Endothelial cell (in vitro differentiated cells): ENCODE measurements at regions not wholly inside any gene's neighbourhood (a gene's known extent, or its start where the extent isn't known, plus 50 kb on each side); places are given as distances from the start of the nearest gene placed in this dataset.

Source experiments
- DNase-seq: peaks from one replicate; pipeline ENCODE4 v3.0.0; 2021; ENCODE audit warnings: low spot score
- H3K27ac Mint-ChIP-seq: one replicate; pipeline ENCODE4 v1.8.0; 2021; ENCODE audit warnings: mixed read lengths, inconsistent platforms; ENCODE audit not compliant: unreplicated experiment
- H3K27me3 Mint-ChIP-seq: one replicate; pipeline ENCODE4 v1.8.0; 2021; ENCODE audit warnings: mild to moderate bottlenecking, moderate library complexity, mixed read lengths, inconsistent platforms; ENCODE audit not compliant: unreplicated experiment
- H3K36me3 Mint-ChIP-seq: one replicate; pipeline ENCODE4 v1.8.0; 2021; ENCODE audit warnings: mild to moderate bottlenecking, low read depth, mixed read lengths, inconsistent platforms; ENCODE audit not compliant: unreplicated experiment
- H3K4me1 Mint-ChIP-seq: one replicate; pipeline ENCODE4 v1.8.0; 2021; ENCODE audit warnings: mild to moderate bottlenecking, mixed read lengths, inconsistent platforms; ENCODE audit not compliant: unreplicated experiment
- H3K4me3 Mint-ChIP-seq: one replicate; pipeline ENCODE4 v1.8.0; 2021; ENCODE audit warnings: mild to moderate bottlenecking, mixed read lengths, inconsistent platforms; ENCODE audit not compliant: unreplicated experiment
- H3K9me3 Mint-ChIP-seq: one replicate; pipeline ENCODE4 v1.8.0; 2021; ENCODE audit warnings: mixed read lengths, inconsistent platforms; ENCODE audit not compliant: unreplicated experiment
- TF ChIP-seq, protein P1 (sequence below): fragments of 200-600 bp; sonication (generic); IDR thresholded peaks from one replicate; pipeline ENCODE4 v1.5.0; 2021; ENCODE audit warnings: antibody characterized with exemption; ENCODE audit not compliant: unreplicated experiment

DNA sequence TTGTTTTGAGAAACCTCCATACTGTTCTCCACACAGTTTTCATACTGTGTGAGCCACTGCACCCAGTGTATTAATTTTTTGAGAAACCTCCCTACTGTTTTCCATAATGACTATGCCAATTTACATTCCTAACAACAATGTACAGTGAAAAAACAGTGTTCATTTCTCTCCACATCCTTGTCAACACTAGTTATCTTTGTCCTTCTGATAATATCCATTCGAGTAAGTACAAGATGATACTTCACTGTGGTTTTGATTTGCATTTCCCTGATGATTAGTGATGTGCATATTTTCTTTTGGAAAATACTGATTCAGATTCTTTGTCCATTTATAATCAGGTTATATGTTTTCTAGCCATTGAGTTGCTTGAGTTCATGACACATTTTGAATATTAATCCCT, 462.0 kb downstream of the CDH11 start:
- Mint-ChIP-seq H3K4me3 (no peak overlapping the region), H3K27me3 (no peaks in the 10 kb centered on the region), H3K36me3 (no peaks in the 10 kb centered on the region), H3K9me3 (no peaks in the 10 kb centered on the region), H3K4me1 (no peaks in the 10 kb centered on the region), H3K27ac (no peak overlapping the region)
- no peak for DNase-seq
- TF ChIP-seq, protein P1, sequence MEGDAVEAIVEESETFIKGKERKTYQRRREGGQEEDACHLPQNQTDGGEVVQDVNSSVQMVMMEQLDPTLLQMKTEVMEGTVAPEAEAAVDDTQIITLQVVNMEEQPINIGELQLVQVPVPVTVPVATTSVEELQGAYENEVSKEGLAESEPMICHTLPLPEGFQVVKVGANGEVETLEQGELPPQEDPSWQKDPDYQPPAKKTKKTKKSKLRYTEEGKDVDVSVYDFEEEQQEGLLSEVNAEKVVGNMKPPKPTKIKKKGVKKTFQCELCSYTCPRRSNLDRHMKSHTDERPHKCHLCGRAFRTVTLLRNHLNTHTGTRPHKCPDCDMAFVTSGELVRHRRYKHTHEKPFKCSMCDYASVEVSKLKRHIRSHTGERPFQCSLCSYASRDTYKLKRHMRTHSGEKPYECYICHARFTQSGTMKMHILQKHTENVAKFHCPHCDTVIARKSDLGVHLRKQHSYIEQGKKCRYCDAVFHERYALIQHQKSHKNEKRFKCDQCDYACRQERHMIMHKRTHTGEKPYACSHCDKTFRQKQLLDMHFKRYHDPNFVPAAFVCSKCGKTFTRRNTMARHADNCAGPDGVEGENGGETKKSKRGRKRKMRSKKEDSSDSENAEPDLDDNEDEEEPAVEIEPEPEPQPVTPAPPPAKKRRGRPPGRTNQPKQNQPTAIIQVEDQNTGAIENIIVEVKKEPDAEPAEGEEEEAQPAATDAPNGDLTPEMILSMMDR, result no peak

DNA sequence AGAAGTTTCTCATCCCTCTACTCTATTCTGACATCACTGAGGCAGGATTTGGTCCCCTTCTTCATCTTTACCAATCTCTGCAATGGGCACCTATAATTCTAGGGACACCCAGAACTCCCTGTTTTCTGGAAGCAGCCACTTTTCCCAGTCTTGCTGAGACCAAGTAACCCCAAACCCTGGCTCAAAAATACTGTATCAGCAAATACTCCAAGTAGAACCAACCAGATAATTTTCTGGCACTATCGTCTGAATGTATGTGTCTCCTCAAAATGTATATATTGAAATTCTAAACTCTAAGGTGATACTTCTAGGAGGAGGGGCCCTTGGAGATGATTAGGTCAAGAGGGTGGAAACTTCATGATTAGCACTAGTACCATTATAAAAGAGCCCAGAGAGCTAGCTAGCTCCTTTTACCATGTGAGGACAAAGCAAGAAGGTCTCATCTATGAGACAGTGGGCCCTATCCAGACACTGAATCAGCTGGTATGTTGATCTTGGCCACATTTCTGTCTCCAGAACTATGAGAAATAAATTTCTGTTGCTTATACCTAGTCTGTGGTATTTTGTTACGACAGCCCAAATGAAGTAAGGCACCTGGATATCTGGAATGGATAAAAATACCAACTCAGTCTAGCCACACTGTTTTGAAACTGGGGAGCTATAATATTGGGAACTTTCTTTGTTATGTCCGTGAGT, 464.4 kb downstream of the CDH11 start:
- no peaks in the 10 kb centered on the region for H3K9me3 Mint-ChIP-seq
- TF ChIP-seq, protein P1, result no peak
- no peak for DNase-seq
- no peak overlapping the region for H3K27ac Mint-ChIP-seq
- no peak overlapping the region for H3K4me3 Mint-ChIP-seq
- H3K36me3 Mint-ChIP-seq, result no peaks in the 10 kb centered on the region
- no peaks in the 10 kb centered on the region for H3K4me1 Mint-ChIP-seq
- H3K27me3 Mint-ChIP-seq, result no peaks in the 10 kb centered on the region

DNA sequence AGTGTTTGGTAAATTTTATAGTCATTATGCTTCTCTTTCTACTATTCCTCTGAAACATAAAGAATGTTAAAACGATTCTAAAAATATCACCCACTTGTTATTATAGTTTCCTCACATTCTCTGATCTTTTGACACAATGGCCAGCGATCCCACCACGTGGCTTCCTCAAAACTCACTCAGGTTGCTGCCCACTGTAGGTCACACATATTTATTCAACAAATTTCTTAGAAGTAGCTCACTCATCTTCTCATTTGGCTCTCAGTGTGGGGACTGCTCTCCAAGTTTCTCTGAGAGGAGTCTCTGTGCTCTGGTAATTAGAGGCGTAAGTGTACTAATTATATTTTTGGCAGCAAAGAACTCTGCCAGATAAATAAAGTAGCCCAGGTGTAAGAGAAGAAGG, 465.4 kb downstream of the CDH11 start:
- TF ChIP-seq, protein P1, result no peak
- H3K4me1 Mint-ChIP-seq, result no peaks in the 10 kb centered on the region
- no peak overlapping the region for H3K27ac Mint-ChIP-seq
- H3K4me3 Mint-ChIP-seq, result no peak overlapping the region
- DNase-seq, result no peak
- H3K9me3 Mint-ChIP-seq, result no peaks in the 10 kb centered on the region
- no peaks in the 10 kb centered on the region for H3K27me3 Mint-ChIP-seq
- no peaks in the 10 kb centered on the region for H3K36me3 Mint-ChIP-seq

DNA sequence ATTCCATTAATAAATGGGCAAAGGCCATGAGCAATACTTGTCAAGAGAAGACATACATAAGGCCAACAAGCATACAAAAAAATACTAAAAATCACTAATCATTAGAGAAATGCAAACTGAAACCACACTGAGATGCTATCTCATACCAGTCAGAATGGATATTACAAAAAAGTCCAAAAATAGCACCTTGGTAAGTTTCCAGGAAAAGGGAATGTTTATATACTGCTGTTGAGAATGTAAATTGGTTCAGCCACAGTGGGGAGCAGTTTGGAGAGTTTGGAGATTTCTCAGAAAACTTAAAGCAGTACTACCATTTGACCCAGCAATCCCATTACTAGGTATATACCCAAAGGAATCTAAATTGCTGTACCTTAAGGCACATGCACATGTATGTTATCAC, 467.7 kb downstream of the CDH11 start:
- no peaks in the 10 kb centered on the region for H3K4me1 Mint-ChIP-seq
- no peak for DNase-seq
- H3K36me3 Mint-ChIP-seq, result no peaks in the 10 kb centered on the region
- no peaks in the 10 kb centered on the region for H3K27me3 Mint-ChIP-seq
- H3K9me3 Mint-ChIP-seq, result no peaks in the 10 kb centered on the region
- no peak overlapping the region for H3K27ac Mint-ChIP-seq
- TF ChIP-seq, protein P1, result no peak
- H3K4me3 Mint-ChIP-seq, result no peak overlapping the region

DNA sequence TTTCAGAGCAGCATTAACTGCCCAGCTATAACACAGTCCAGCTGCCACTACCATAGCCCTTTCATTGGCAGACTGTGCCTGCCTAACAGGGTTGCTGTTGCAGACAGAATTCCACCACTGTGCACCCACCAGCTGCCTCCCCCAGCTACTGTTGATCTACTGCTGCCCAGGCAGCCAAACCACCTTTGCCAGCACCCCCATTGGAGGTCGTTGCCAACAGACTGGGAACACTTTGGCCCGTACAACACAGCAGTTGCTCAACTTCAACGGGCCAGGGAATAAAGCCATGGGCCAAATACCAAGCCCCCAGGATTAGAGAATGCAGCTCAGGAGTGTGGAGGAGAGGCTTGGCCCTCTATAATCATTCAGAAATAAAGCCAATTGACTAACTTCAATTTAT, 473.6 kb downstream of the CDH11 start:
- no peak for DNase-seq
- Mint-ChIP-seq H3K36me3 (no peaks in the 10 kb centered on the region), H3K27me3 (no peaks in the 10 kb centered on the region), H3K4me3 (no peak overlapping the region), H3K27ac (no peak overlapping the region), H3K9me3 (no peaks in the 10 kb centered on the region), H3K4me1 (no peaks in the 10 kb centered on the region)
- TF ChIP-seq, protein P1, result no peak
